Common myeloid progenitor, CD34-positive (primary cell): ENCODE measurements at regions not wholly inside any gene's neighbourhood (a gene's known extent, or its start where the extent isn't known, plus 50 kb on each side); places are given as distances from the start of the nearest gene placed in this dataset.
"Not testable (repeated sequence)": the region's sequence is repeated elsewhere in the genome, so short reads cannot be mapped to it uniquely, and the experiment has no call there.

Source experiments
- CTCF ChIA-PET: fragments of 350-600 bp; sonication (Branson Sonifier 250); formaldehyde crosslinking; loops from one replicate; lab custom pipeline; 2021; ENCODE audit warnings: antibody characterized with exemption; lab: Charles Lee
- POLR2A ChIA-PET: fragments of 350-600 bp; sonication (Branson Sonifier 250); formaldehyde crosslinking; loops from one replicate; lab custom pipeline; 2021; ENCODE audit warnings: antibody characterized with exemption; lab: Charles Lee
- DNase-seq, 3 donors: peaks; one replicate each; pipeline versions ENCODE4 v3.0.0 to v3.0.0-alpha.2; 2013
- H3K27ac ChIP-seq, 2 experiments: 1 replicate in 1 of 2; 2 replicates in 1 of 2; pipeline ENCODE4 v1.7.0; 2013; ENCODE audit warnings: inconsistent platforms in 2 of 2, low read length in 2 of 2, mild to moderate bottlenecking in 2 of 2, low read depth in 1 of 2, moderate library complexity in 1 of 2; ENCODE audit not compliant: severe bottlenecking in 2 of 2, insufficient read depth in 1 of 2, poor library complexity in 1 of 2
- H3K27me3 ChIP-seq, 5 experiments: replicated peaks in 2 of 5; 1 replicate in 3 of 5; 2 replicates in 2 of 5; pipeline versions ENCODE4 v1.6.1 to v1.7.0; 2013; ENCODE audit warnings: low read length in 4 of 5, mild to moderate bottlenecking in 2 of 5, moderate library complexity in 2 of 5, inconsistent platforms in 1 of 5; ENCODE audit not compliant: insufficient read depth in 5 of 5, control insufficient read depth in 4 of 5
- H3K36me3 ChIP-seq, 4 experiments: 1 replicate in 2 of 4; 2 replicates in 2 of 4; pipeline versions ENCODE4 v1.6.1 to v1.7.0; 2013; ENCODE audit warnings: low read length in 3 of 4, control low read depth in 1 of 4, mild to moderate bottlenecking in 1 of 4; ENCODE audit not compliant: control insufficient read depth in 4 of 4, insufficient read depth in 4 of 4
- H3K4me1 ChIP-seq, 4 experiments: 1 replicate in 3 of 4; 2 replicates in 1 of 4; pipeline versions ENCODE4 v1.6.1 to v1.7.1; 2013; ENCODE audit warnings: low read length in 3 of 4, mild to moderate bottlenecking in 3 of 4, control low read depth in 1 of 4, inconsistent platforms in 1 of 4, moderate library complexity in 1 of 4; ENCODE audit not compliant: control insufficient read depth in 4 of 4, insufficient read depth in 4 of 4; ENCODE audit errors: control extremely low read depth in 1 of 4
- H3K4me3 ChIP-seq, 7 experiments: 1 replicate in 4 of 7; 2 replicates in 3 of 7; pipeline versions ENCODE4 v1.5.1 to v1.7.0; 2013; ENCODE audit warnings: mild to moderate bottlenecking in 7 of 7, low read length in 6 of 7, moderate library complexity in 6 of 7, inconsistent platforms in 2 of 7, low read depth in 2 of 7, control low read depth in 1 of 7; ENCODE audit not compliant: insufficient read depth in 4 of 7, control insufficient read depth in 1 of 7; ENCODE audit errors: extremely low read depth in 1 of 7
- H3K9me3 ChIP-seq, 5 experiments: 1 replicate in 4 of 5; 2 replicates in 1 of 5; pipeline versions ENCODE4 v1.6.1 to v1.7.1; 2013; ENCODE audit warnings: low read length in 4 of 5, mild to moderate bottlenecking in 2 of 5, inconsistent platforms in 1 of 5, low read depth in 1 of 5, moderate library complexity in 1 of 5; ENCODE audit not compliant: control insufficient read depth in 4 of 5, insufficient read depth in 2 of 5; ENCODE audit errors: control extremely low read depth in 1 of 5
- WGBS: methylation state at CpG from one replicate; pipeline ENCODE4 v1.1.5; 2013; ENCODE audit not compliant: insufficient coverage; 5-methylcytosine and 5-hydroxymethylcytosine counted together

GRCh38 chr18:51342815-51343214, 145.3 kb upstream of the MEX3C start:
- DNase-seq: no peak
- peaks cover 0 to 10% (median 4%) of the 10 kb centered on the region in 5 experiments for H3K9me3 ChIP-seq

GRCh38 chr18:51345848-51346391, 148.4 kb upstream of the MEX3C start:
- ChIA-PET POLR2A (no interaction called here), CTCF (no interaction called here)
- Histone ChIP-seq H3K36me3 (no peaks in the 10 kb centered on the region), H3K4me3 (no peak overlapping the region), H3K9me3 (peaks cover 0 to 10% (median 4%) of the 10 kb centered on the region in 5 experiments), H3K4me1 (no peaks in the 10 kb centered on the region), H3K27me3 (peaks cover 0 to 2% (median 0%) of the 10 kb centered on the region in 5 experiments), H3K27ac (no peak overlapping the region)
- 86% methylated on average over 3 of the region's 5 CpGs for WGBS
- no peak for DNase-seq

More at GRCh38 chr18:51342815-51343214, 145.3 kb upstream of the MEX3C start:
- POLR2A ChIA-PET: no interaction called here
- no peaks in the 10 kb centered on the region for H3K36me3 ChIP-seq
- no peak overlapping the region for H3K27ac ChIP-seq
- H3K4me1 ChIP-seq: no peaks in the 10 kb centered on the region
- no peak overlapping the region for H3K4me3 ChIP-seq
- H3K27me3 ChIP-seq: peaks cover 0 to 1% (median 0%) of the 10 kb centered on the region in 5 experiments
- CTCF ChIA-PET: no interaction called here

GRCh38 chr18:51346404-51346803, 148.9 kb upstream of the MEX3C start:
- peaks cover 0 to 10% (median 4%) of the 10 kb centered on the region in 5 experiments for H3K9me3 ChIP-seq
- no peak overlapping the region for H3K27ac ChIP-seq
- WGBS: 90% methylated on average over 4 of the region's 4 CpGs
- CTCF ChIA-PET: no interaction called here
- POLR2A ChIA-PET: no interaction called here
- H3K4me1 ChIP-seq: no peaks in the 10 kb centered on the region
- H3K4me3 ChIP-seq: no peak overlapping the region
- peaks cover 0 to 2% (median 0%) of the 10 kb centered on the region in 5 experiments for H3K27me3 ChIP-seq
- no peaks in the 10 kb centered on the region for H3K36me3 ChIP-seq
- no peak for DNase-seq

GRCh38 chr18:51350081-51350480, 152.6 kb upstream of the MEX3C start:
- no peak overlapping the region for H3K4me3 ChIP-seq
- no peak for DNase-seq
- CTCF ChIA-PET: no interaction called here
- POLR2A ChIA-PET: no interaction called here
- H3K4me1 ChIP-seq: no peaks in the 10 kb centered on the region
- peaks cover 0 to 2% (median 0%) of the 10 kb centered on the region in 5 experiments for H3K9me3 ChIP-seq
- H3K27ac ChIP-seq: no peak overlapping the region
- no peaks in the 10 kb centered on the region for H3K36me3 ChIP-seq
- 100% methylated on average over 1 of the region's 2 CpGs for WGBS
- peaks cover 0 to 2% (median 0%) of the 10 kb centered on the region in 5 experiments for H3K27me3 ChIP-seq

- CTCF ChIA-PET: no interaction called here
Observed at GRCh38 chr18:51355841-51356240, 158.4 kb upstream of the MEX3C start.

GRCh38 chr18:51360301-51360700, 162.8 kb upstream of the MEX3C start:
- DNase-seq, H3K4me3 ChIP-seq, POLR2A ChIA-PET, H3K36me3 ChIP-seq, H3K9me3 ChIP-seq, H3K4me1 ChIP-seq, H3K27ac ChIP-seq, CTCF ChIA-PET, H3K27me3 ChIP-seq: not testable (repeated sequence)
- no CpG with 5 or more reads among the region's 10 CpGs for WGBS

More at GRCh38 chr18:51355841-51356240, 158.4 kb upstream of the MEX3C start:
- no peaks in the 10 kb centered on the region for H3K27me3 ChIP-seq
- H3K27ac ChIP-seq: no peak overlapping the region
- 63% methylated on average over 1 of the region's 2 CpGs for WGBS
- POLR2A ChIA-PET: no interaction called here
- H3K9me3 ChIP-seq: peaks cover 0 to 3% (median 0%) of the 10 kb centered on the region in 5 experiments
- no peaks in the 10 kb centered on the region for H3K4me1 ChIP-seq
- no peaks in the 10 kb centered on the region for H3K36me3 ChIP-seq
- DNase-seq: no peak
- H3K4me3 ChIP-seq: no peak overlapping the region

- Histone ChIP-seq H3K9me3 (peaks cover 0 to 3% (median 0%) of the 10 kb centered on the region in 5 experiments), H3K27ac (no peak overlapping the region), H3K4me1 (peaks cover 0 to 10% (median 9%) of the 10 kb centered on the region in 4 experiments), H3K36me3 (no peaks in the 10 kb centered on the region), H3K27me3 (no peaks in the 10 kb centered on the region), H3K4me3 (peak overlapping the region in 2 of 7 experiments; percentile 8 to 23)
- ChIA-PET POLR2A (no interaction called here), CTCF (no interaction called here)
- DNase-seq: peak in 2 of 3 donors; percentile 40 to 55
- WGBS: 36% methylated on average over 1 of the region's 6 CpGs
Observed at GRCh38 chr18:51361130-51361860, 163.8 kb upstream of the MEX3C start.
